HG03457 (cell line): ENCODE measurements at regions not wholly inside any gene's neighbourhood (a gene's known extent, or its start where the extent isn't known, plus 50 kb on each side); places are given as distances from the start of the nearest gene placed in this dataset.
"Not testable (repeated sequence)": the region's sequence is repeated elsewhere in the genome, so short reads cannot be mapped to it uniquely, and the experiment has no call there.

Experiments used
- ATAC-seq: cut with Tn5 transposase; IDR thresholded peaks from one replicate; pipeline ENCODE4 v1.9.1; 2021; ENCODE audit warnings: moderate number of reproducible peaks; ENCODE audit not compliant: unreplicated experiment

DNA sequence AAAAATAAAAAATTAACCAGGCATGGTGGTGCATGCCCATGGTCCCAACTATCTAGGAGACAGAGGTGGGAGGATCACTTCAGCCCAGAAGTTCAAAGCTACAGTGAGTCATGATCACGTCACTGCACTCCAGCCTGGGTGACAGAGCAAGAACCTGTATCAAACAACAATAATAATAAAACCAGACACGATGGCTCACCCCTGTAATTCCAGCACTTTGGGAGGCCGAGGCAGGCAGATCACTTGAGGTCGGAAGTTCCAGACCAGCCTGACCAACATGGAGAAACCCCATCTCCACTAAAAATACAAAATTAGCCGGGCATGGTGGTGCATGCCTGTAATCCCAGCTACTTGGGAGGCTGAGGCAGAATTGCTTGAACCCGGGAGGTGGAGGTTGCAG, 159.4 kb downstream of the SKIDA1 start:
- ATAC-seq = not testable (repeated sequence)

DNA sequence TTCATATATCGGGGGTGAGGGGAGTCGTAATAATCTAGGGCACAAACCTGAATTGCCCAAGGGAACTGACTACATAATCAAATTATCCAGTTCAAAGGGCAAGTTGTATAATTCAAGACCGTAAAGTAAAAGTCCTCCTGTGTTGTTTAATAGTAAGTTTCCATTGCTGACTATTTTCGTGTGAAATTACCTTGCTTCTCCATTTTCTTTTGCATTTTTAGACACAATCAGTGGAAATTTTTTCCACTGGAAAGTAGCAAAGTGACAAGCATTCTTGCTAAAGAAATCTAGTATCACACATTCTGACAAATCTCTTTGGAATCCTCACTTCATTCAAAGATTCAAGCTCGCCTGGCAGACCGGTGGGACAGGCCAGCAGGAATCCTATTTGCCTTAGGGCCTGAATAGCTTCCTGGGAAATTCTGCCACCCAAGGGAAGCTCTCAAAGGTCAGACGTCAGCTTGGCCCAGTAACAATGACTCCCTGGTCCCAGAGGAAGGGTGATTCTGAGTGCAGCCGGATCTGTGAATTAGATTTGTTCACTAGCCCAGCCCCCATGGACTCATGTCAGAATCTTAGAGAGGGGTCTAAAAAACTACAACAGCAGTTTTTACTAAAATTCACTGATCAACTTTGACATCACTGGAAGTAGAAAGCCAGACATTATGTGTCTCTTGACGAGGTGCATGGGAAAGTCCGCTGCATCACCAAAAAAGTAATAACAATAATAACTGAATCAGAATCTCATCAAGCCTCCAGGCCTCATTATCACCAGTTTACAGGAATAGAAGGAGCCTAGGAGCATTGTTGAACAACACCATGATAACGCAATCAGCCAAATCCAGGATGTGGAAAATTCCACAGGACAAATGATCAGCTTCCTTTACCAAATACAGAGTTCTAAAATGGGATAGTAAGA, 161.0 kb downstream of the SKIDA1 start:
- ATAC-seq = no peak

DNA sequence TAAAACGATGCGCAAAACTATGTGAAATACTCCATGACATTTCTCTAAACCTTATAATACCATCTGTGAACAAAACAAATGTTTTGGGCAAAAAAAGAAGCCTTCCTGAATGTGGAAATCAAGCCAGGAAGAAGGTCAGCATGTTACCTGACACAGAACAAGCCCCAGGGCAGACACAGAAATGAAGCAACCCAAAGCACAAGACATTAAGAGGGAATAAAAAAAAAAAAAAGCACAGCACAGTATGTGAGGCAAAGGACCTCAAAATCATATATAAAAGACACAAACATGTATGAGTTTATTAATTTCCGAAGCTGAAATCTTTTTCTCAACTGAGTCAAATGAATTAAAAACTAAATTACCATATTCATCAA, 161.8 kb downstream of the SKIDA1 start:
- ATAC-seq = no peak

DNA sequence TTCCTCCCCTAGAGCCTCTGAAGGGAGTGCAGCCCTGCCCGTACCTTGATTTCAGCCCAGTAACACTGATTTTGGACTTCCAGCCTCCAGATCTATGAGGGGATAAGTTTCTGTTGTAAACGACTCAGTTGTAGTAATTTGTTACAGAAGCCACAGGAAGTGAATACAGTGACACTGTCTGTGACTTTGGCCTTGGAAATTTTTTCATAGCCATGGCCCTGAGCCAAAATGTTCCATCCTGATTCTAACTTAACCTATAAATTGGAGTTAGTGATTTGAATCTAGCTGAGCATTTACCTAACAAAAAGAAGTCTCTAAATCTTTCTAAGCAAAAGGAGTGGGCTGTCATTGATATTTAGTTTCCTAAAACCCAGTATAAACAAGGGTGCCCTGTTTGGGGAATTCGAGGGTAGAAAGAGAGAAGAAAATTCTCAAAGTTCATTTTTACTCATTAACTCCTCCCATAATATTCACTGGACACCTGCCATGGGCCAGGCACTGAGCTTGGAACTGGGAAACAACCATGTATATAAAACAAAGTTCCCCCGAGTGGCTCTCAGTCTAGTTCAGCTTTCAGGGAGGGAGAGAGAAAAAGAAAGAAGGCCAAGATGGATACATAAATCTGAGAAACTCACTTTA, 162.3 kb downstream of the SKIDA1 start:
- ATAC-seq = no peak

DNA sequence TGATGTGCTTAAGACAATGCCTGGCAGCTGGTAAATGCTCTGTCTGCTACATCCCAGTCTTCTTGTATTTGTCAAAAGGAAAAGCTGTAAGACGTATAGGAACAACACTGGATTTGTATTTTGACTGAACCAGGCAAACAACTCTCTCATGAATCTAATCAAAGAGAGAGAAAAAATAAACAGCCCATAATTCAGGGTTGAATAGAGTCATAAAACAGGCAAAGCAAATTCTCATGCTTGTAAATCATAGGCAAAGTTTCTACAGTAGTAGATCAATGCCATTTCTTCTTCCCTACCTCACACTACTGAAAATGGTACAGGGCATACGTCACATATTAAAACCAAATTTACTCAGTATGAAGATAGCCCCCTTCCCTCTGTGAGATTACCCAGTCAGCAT, 166.3 kb downstream of the SKIDA1 start:
- ATAC-seq = no peak

DNA sequence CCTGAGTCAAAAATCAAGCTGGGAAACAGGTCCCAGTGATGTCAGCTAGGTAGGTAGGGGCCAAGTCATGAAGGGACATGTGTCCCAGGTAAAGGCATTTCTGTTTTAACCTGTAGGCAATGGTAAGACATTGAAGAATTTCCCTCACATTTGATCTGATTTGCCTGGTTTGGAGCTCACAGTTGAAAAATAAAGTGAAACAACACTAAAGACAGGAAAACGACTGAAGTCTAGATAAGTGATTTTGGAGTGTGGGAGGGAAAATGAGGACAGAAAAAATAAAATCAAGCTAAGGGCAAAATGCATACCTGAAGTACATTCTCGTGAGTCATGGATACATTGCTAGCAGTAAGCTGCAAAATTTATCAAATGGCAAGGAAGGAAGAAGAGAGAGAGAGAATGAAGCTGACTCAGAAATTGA, 169.9 kb downstream of the SKIDA1 start:
- ATAC-seq = no peak

DNA sequence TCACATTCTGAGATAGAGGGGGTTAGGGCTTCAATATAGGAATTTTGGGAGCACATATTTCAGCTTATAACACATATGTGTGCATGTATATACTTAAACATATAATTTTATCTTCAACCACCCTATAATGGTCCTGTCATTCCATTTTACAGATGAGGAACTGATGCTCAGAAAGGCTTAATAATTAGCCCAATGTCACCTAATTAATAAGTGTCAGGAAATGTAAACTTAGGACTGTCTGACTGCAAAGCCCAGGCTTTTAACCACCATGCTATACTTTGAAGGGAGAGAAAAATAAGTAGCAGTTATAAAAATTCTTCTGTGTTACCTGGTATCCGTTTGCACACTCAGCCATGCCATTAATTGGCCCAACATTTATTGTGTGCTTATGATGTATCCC, 172.6 kb downstream of the SKIDA1 start:
- peak; percentile 70 for ATAC-seq

DNA sequence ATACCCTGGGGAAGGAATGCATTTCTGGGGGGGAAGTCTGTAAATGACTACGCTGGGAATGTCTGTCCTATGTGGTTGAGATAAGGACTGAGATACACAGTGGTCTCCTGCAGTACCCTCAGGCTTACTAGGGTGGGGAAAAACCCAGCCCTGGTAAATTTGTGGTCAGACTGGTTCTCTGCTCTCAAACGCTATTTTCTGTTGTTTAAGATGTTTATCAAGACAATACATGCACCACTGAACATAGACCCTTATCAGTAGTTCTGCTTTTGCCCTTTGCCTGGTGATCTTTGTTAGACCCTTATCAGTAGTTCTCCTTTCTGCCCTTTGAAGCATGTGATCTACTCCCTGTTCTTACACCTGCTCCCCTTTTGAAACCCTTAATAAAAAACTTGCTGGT, 173.9 kb downstream of the SKIDA1 start:
- not testable (repeated sequence) for ATAC-seq

DNA sequence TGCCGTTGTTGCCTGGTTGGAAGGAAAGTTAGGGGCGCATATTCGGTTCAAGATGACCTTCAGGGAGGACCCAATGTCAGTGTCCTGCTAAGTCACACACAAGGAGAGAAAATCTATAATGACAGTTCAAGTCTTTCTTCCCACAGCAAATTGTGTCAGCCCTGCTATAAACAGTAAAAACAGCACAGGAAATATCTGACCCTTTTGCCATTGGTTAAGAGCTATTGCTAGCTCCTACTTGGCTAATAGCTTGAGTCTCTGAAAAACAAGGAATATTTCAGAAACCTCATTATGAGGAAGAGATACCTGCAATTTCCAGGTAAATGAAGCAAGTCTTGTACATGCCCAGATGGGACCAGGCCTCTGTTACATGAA, 175.6 kb downstream of the SKIDA1 start:
- ATAC-seq = no peak

DNA sequence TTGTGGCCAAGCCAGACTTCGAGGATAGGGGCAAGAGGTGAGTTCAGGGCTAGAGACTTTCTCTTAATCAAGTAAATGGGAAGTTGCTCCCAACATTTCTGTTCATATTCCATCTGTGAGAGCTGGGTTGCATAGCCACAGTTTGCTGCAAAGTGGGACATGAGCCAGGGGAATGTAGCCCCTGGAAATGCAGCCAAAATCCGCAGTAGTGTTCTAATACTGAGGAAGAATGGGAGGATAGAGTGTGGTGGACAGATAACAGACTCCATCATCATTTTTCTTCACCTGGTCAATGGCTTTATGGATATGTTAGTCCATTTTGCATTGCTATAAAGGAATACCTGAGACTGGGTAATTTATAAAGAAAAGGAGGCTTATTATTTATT, 177.7 kb downstream of the SKIDA1 start:
- no peak for ATAC-seq

DNA sequence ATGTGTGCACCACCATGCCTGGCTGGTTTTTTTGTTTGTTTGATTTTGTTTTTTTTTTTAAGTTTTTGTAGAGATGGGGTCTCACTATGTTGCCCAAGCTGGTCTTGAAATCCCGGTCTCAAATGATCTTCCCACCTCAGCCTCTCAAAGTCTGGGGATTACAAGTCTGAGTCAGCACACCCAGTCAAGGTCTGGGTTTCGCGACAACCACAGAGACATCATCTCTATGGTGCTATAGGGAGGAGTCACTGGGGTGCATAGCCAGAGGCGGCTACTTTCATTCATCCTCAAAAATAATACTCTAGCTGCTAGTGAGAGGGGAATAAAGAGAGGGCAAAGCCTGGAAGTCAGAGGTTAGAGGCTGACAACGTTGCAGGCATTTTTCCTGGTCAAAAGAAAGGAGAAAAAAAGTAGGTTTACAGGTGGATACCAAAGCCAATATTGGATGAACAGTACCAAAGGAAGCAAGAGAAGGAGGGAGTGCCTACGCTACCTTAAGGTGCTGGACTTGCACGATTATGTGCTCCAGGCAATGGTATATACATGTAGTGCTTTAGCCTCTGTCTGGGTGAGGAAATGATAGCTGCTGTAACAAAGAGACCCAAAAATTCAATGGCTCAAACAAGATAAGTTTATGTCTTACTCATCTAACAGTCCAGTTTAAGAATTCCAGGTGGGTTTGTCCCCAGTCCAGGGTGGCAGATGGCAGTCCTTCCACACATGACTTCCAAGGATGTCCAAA, 178.3 kb downstream of the SKIDA1 start:
- no peak for ATAC-seq

DNA sequence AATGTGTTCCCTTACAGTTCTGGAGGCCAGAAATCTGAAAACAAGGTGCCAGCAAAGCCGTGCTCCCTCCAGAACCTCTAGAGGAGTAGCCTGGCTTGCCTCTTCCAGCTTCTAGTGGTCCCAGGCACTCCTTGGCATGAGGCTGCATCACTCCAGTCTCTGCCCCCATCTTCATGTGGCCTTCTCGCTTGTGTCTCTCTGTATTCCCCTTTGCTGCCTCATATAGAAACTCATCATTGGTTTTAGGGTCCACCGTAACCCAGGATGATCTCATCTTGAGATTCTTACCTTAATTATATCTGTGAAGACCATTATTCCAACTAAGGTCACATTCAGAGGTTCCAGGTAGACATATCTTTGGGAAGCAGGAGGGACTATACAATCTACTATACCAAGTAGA, 182.4 kb downstream of the SKIDA1 start:
- ATAC-seq = no peak

DNA sequence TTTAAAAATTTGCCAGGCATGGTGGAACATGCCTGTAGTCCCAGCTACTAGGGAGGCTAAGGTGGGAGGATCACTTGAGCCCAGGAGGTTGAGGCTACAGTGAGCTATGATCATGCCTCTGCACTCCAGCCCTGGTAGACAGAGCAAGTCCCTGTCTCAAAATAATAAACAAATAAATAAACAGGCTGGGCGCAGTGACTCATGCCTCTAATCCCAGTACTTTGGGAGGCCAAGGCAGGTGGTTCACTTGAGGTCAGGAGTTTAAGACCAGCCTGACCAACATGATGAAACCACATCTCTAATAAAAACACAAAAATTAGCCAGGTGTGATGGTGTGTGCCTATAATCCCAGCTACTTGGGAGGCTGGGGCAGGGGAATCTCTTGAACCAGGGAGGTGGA, 183.0 kb downstream of the SKIDA1 start:
- ATAC-seq = not testable (repeated sequence)

DNA sequence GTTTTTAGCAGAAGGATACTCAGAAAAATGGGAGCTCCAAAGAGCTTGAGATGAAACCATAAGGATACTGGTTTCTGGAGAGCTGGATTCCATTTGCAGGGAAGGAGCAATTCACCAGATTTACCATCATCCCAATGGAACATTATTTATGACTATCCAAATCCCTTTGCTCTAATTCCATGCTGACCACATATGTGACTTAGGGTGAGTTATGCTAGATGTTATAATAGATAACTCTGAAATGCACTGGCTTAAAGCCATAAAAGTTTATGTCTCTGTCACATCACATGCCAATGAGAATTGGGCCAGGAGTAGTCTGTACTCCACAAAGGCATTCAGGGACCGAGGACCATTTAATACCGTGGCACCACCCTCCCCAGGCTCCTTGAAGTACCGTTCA, 185.2 kb downstream of the SKIDA1 start:
- ATAC-seq = no peak

DNA sequence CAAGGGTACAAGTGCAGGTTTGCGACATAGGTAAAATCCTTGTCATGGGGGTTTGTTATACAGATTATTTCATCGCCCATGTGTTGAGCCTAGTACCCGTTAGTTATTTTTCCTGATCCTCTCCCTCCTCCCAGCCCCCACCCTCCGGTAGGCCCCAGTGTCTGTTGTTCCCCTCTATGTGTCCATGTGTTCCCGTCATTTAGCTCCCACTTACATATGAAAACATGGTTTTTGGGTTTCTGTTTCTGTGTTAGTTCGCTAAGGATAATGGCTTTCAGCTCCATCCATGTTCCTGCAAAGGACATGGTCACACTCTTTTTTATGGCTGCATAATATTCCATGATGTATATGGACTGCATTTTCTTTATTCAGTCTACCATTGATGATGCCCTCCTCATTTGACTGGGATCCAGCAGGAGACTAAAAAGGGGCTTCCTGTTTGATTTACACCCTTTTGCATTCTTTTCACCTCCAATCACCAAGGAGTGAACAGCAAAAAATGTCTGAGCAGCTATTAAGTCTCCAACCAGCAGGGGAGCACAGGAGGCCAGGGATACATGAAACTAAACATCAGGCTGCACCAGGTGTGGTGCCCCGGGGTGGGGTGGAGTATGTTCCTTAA, 188.2 kb downstream of the SKIDA1 start:
- ATAC-seq = no peak

DNA sequence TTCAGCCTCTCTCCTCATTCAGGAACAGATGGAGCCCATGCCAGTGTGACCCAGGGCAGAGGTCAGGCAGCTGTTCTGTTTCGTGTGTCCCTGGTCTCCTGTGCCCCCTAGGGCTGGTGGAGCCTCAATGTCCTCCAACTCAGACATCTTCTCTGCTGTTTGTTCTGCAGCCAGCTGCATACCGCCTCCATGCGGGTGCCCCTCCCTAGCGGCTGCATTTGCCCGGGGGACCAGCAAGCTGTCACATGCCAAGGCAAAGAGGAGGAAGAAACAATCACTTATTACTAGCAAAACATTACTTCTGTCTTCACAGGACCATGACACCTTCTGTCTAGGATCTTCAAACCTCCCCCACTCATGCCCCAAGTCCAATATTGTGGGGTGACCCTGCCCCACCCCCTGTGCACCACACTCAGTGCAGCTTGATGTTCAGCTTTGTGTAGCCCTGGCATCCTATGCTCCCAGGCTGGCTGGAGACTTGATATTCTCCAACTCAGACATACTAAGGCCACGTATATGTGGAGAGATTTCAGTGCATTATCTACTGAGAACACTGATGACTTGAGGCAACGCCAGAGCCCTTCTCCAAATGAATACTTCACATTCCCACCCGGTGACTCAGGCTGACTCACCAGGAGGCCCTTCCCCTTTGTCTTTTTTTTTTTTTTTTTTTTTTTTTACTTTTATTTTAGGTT, 188.9 kb downstream of the SKIDA1 start:
- ATAC-seq = no peak

DNA sequence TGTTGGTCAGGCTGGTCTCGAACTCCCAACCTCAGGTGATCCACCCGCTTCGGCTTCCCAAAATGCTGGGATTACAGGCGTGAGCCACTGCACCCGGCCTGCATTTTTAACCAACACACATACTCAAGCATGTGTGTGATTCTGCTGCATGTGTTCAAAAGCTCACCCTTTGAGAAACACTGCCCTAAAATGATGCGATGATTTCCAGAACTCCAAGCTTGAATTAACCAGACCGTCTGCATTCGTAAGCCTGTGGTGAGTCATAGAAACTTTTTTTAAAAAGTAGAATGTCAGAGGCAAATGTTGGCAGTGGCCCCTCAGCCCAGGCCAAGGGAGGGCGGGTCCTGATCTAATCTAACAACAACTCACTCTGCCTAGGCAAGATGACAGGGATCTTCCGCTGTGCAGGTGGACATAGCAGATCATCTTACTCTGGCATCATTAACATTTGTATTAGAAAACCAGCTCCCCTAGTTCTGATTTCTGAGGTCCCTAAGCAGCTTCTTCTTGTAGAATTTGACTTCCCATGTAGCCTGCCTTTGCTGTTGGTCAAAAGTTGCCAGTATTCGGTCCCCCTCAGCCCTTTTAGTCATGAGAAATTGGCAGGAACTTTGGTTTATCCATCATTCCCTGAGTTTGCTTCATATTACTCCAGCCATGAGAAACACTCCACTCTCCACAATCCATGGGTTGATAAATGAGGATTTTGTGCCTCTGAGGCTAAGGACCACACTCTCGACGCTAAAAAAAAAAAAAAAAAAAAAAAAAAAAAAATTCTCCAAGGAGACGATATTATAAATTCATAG, 190.4 kb downstream of the SKIDA1 start:
- ATAC-seq = no peak

DNA sequence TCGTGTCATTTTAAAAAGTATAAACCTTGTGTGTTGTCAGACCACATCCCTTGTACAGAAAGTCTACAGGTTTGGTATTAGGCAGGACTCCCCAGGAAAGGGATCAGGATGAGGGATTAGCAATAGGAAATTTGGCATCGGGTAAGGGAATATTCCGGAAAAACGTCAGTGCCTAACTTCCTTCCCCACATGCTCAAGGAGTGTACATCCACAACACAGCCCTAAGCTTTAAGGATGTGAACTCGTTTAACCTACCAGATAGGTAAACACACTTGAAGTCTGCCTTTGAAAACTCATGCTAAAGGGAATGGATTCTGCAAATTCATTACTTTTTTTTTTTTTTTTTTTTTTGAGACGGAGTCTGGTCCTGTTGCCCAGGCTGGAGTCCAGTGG, 194.9 kb downstream of the SKIDA1 start:
- no peak for ATAC-seq

DNA sequence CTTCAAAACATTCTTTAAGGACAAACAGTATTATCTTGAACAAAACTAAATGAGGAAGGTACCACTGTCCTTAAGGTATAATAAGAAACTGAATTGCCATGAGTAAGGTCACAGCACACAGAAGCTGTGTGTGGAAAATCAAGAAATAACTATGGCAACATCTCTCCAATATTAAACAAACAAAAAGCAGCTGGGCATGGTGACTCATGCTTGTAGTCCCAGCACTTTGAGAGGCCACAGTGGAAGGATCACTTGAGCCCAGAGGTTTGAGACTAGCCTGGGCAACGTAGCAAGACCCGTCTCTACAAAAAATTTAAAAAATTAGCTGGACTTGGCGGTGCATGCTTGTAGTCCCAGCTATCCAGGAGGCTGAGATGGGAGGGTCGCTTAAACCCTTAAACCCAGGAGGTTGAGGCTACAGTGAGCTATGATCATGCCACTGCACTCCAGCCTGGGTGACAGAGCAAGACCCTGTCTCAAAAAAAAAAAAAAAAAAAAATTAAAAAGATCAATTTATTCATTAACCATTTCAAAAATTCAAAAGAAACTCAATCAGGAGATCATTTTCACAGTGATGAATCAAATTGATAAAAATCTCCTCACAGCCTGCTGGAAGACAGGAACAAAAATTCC, 195.4 kb downstream of the SKIDA1 start:
- no peak for ATAC-seq
